GM21723 (cell line): ENCODE measurements at regions not wholly inside any gene's neighbourhood (a gene's known extent, or its start where the extent isn't known, plus 50 kb on each side); places are given as distances from the start of the nearest gene placed in this dataset.
"Not testable (repeated sequence)": the region's sequence is repeated elsewhere in the genome, so short reads cannot be mapped to it uniquely, and the experiment has no call there.

ENCODE experiments used
- ATAC-seq: cut with Tn5 transposase; IDR thresholded peaks from one replicate; pipeline ENCODE4 v1.9.1; 2021; ENCODE audit warnings: mild to moderate bottlenecking, moderate library complexity; ENCODE audit not compliant: unreplicated experiment

- ATAC-seq, result not testable (repeated sequence)
These were observed 62.8 kb downstream of the SCP2D1 start for GRCh38 chr20:18876394-18876793.

- ATAC-seq, result no peak
These were observed 65.7 kb downstream of the SCP2D1 start for GRCh38 chr20:18879262-18879661.

GRCh38 chr20:18886756-18887155 is 73.2 kb downstream of the SCP2D1 start:
- no peak for ATAC-seq

GRCh38 chr20:18901980-18902737 is 88.6 kb downstream of the SCP2D1 start:
- ATAC-seq, result no peak

- no peak for ATAC-seq
These were observed 90.6 kb downstream of the SCP2D1 start for GRCh38 chr20:18904192-18904591.

GRCh38 chr20:18904624-18905023 is 91.0 kb downstream of the SCP2D1 start:
- ATAC-seq, result no peak

GRCh38 chr20:18906046-18906445 is 92.5 kb downstream of the SCP2D1 start:
- no peak for ATAC-seq

- ATAC-seq, result no peak
These were observed 93.8 kb downstream of the SCP2D1 start for GRCh38 chr20:18907353-18907752.

GRCh38 chr20:18908109-18908508 is 94.5 kb downstream of the SCP2D1 start:
- no peak for ATAC-seq

GRCh38 chr20:18909254-18909653 is 95.7 kb downstream of the SCP2D1 start:
- ATAC-seq, result no peak

GRCh38 chr20:18913701-18914100 is 100.1 kb downstream of the SCP2D1 start:
- ATAC-seq, result no peak

GRCh38 chr20:18914796-18915195 is 101.2 kb downstream of the SCP2D1 start:
- no peak for ATAC-seq

GRCh38 chr20:18916886-18917750 is 103.5 kb downstream of the SCP2D1 start:
- no peak for ATAC-seq

GRCh38 chr20:18919996-18920395 is 106.4 kb downstream of the SCP2D1 start:
- ATAC-seq, result no peak

- ATAC-seq, result no peak
These were observed 107.7 kb downstream of the SCP2D1 start for GRCh38 chr20:18921291-18921690.

GRCh38 chr20:18922251-18922650 is 108.7 kb downstream of the SCP2D1 start:
- no peak for ATAC-seq

GRCh38 chr20:18922898-18923297 is 109.3 kb downstream of the SCP2D1 start:
- no peak for ATAC-seq

GRCh38 chr20:18926965-18927364 is 113.4 kb downstream of the SCP2D1 start:
- ATAC-seq, result no peak

GRCh38 chr20:18928626-18929025 is 115.0 kb downstream of the SCP2D1 start:
- ATAC-seq, result no peak

- no peak for ATAC-seq
These were observed 116.2 kb downstream of the SCP2D1 start for GRCh38 chr20:18929800-18930199.

- no peak for ATAC-seq
These were observed 130.0 kb downstream of the SCP2D1 start for GRCh38 chr20:18943542-18943941.

GRCh38 chr20:18956890-18957289 is 143.3 kb downstream of the SCP2D1 start:
- no peak for ATAC-seq
